ENCODE measurements at regions not wholly inside any gene's neighbourhood (a gene's known extent, or its start where the extent isn't known, plus 50 kb on each side); places are given as distances from the start of the nearest gene placed in this dataset.

DNA sequence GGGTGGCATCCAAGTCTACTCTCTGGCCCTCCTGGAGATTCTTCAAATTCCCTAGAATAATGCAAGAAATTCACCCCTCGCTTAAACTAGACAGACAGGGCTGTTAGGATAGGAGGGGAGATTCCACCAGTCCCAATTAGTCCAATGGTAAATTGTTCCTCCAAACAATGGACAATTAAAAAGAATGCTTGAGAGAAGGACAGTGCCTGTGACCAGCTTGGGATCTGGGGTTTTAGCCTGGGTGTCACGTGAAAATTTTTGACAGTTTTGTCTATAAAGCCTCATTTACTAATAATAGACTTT lies 177.7 kb upstream of the RAB4A start:
- no peak for DNase-seq (ENCODE audit: low read depth)

DNA sequence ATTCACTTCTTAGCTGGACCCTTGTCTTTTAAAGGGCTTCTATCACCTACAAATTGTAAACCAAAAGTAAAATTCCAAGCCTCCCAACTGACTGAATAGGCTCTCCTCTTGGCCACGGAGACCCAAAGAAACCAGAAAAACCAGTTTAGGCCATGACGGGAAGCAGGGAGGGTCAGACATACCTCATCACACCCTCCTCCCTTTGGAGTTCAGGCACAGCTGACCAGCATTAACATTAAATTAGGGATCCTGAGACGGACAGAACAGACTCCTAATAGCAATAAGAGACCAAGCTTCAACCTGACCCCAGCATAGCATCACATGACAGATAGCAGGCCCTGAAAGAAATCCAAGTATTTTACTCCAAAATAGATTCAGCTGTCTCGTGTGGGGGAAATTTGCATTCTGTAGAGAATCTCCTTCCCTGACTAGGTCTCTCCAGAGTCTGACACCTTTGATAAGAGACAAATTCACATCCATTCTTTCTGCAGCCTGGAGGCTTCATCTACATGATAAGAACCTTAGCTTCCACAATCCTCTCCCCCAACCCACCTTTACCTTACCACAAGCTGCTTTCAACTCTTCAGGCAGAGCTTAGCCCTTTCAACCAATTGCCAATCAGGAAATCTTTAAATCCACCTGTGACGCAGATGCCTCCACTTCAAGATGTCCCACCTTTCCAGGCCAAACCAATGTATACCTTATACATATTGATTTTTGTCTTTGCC lies 177.1 kb upstream of the RAB4A start:
- no peak for DNase-seq (ENCODE audit: low read depth)

DNA sequence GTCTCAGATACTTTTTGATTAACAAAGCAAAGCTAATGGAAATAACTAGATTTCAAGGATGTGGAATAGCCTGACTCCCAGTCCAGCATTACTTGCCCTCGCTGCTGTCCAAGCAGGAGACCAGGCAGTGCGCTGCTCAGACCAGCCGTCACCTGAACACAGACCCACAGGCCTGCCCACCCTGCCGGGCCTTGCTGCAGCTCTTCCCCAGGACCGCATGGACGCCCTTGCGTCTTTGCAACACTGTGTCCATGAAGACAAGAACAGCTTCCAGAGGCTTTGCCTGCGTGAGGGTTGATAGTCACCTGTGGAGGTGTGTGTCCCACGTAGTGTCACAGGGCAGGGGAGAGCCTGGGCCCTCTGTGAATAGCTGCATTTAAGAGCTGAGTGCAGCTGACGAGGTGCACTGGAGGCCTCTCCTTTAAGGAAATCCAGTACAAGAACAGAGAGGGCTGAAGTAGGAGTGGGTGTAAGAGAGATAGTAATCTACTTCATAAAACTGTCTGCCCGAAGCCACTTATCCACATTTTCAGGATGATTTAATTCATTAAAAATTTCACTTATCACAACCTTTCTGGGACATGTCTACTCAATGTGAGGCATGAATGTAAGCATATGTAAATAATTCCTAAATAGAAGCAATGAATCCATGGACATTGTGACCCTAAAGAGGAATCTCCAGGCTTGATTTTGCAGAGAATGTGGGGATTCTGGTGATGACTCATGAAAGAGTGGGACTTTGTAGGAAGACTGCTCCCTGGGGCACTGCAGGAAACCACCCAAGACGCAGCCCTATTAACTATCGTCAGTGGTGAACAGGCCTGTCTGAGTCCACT lies 176.2 kb upstream of the RAB4A start:
- DNase-seq (ENCODE audit: low read depth) = no peak

GRCh38 chr1:229095325-229095724 lies 175.6 kb upstream of the RAB4A start:
- no peak for DNase-seq (ENCODE audit: low read depth)

DNA sequence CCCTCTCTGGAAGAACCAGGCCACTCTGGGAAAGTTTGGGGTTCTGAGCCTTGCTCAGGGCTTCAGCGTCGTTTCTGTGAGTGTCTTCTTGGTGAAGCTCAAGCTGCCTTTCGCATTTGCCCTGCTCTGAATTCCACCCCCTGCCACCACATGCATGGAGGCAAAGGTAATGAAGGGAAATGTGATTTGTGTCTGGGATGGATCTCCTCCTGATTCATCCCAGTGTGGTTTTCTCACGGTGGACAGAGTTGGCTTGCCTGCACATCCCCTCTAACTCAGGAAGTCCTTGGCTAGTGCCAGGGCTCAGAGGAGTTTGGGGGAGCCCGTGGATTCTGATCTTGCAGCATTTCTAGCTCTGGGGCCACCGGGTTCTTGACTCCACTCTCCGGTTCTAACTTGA lies 173.6 kb upstream of the RAB4A start:
- DNase-seq (ENCODE audit: low read depth) = no peak

GRCh38 chr1:229098361-229098760 lies 172.6 kb upstream of the RAB4A start:
- no peak for DNase-seq (ENCODE audit: low read depth)

GRCh38 chr1:229098903-229099578 lies 171.9 kb upstream of the RAB4A start:
- no peak for DNase-seq (ENCODE audit: low read depth)

- DNase-seq (ENCODE audit: low read depth) = no peak
Measured at GRCh38 chr1:229101011-229101871, 169.7 kb upstream of the RAB4A start.

GRCh38 chr1:229102741-229103391 lies 168.0 kb upstream of the RAB4A start:
- DNase-seq (ENCODE audit: low read depth) = no peak

DNA sequence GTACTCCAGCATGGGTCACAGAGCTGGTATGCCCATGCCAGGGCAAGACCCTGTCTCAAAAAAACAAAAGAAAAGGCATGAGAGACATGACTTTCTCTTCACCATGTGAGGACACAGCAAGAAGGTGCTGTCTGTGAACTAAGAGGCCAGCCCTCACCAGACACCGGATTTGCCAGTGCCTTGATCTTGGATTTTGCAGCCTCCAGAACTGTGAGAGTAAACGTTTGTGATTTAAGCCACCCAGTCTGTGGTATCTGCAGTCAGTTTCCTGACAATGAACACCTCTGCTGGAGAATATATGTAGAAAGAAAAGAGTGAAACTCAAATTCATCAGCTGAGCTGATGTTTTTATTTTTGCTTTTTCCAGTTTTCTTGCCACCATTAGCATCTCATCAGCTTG lies 166.3 kb upstream of the RAB4A start:
- no peak for DNase-seq (ENCODE audit: low read depth)

DNA sequence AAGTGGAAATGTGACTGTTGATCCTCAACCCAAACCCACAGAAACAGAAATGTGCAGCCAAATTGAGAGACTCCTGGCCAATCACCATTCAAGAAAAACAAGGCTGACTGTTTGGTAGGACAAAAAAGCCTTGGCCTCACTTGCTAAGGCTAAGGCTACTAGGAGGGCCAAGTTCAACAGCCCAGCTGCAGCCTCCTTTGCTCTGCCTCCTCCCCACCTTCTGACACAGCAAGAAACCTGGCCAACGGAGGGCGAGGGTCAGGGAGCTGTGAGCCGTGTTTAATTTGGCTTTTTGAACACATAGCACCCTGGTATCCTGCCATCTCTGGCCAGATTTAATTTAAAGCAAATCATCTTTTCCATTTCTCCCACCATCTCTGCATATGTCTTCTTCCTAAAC lies 165.8 kb upstream of the RAB4A start:
- DNase-seq (ENCODE audit: low read depth) = no peak

DNA sequence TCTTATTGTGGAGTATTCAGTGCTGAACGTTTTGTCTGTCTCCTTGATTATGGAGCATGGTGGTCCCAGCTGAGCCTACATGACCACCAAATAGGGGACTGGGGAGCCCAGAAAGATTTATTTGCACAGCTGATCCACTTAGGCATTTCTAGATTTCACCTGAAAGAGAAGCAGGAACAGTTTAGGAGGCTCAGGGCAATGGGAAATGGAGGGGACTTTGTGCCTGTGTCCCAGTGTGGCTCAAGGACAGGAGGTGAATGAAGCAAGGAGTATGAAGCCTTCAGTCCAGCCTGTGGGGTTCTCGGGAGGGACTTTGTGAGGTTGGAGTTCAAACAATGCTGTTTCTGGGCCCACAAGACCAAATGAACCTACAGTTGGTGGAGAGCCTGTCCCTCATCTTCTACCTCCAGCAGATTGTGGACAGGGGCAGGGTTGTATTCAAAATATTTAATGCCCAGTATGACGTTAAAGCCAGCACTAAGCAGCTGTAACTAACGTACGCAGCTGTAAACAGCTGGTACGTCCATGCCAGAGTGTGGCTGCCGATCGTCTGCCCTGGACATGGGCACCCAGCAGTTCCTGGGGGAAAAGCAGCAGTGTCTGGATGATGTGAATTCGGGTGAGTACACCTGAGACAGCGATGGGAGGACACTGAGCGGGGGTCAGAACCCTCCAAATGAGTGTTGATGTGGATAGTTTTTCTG lies 164.9 kb upstream of the RAB4A start:
- no peak for DNase-seq (ENCODE audit: low read depth)

GRCh38 chr1:229106526-229107125 lies 164.3 kb upstream of the RAB4A start:
- no peak for DNase-seq (ENCODE audit: low read depth)

GRCh38 chr1:229107304-229107815 lies 163.6 kb upstream of the RAB4A start:
- DNase-seq (ENCODE audit: low read depth) = no peak

DNA sequence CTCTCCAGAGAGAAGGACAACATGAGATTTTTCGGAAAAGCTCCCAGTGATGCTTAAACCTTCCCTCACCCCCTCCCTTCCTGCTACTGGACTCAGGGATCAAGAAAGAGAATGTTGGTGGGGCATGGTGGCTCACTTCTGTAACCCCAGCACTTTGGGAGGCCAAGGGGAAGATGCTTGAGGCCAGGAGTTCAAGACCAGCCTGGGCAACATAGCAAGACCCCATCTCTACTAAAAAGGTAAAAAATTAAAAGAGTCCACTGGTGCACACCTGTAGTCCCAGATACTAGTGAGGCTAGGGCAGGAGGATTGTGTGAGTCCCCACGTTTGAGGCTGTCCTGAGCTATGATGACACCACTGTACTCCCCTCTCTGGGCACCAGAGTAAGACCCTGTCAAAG lies 162.9 kb upstream of the RAB4A start:
- no peak for DNase-seq (ENCODE audit: low read depth)

GRCh38 chr1:229108598-229109201 lies 162.2 kb upstream of the RAB4A start:
- no peak for DNase-seq (ENCODE audit: low read depth)

GRCh38 chr1:229109320-229109761 lies 161.6 kb upstream of the RAB4A start:
- DNase-seq (ENCODE audit: low read depth) = no peak

- DNase-seq (ENCODE audit: low read depth) = no peak
Measured at GRCh38 chr1:229110986-229111385, 159.9 kb upstream of the RAB4A start.

DNA sequence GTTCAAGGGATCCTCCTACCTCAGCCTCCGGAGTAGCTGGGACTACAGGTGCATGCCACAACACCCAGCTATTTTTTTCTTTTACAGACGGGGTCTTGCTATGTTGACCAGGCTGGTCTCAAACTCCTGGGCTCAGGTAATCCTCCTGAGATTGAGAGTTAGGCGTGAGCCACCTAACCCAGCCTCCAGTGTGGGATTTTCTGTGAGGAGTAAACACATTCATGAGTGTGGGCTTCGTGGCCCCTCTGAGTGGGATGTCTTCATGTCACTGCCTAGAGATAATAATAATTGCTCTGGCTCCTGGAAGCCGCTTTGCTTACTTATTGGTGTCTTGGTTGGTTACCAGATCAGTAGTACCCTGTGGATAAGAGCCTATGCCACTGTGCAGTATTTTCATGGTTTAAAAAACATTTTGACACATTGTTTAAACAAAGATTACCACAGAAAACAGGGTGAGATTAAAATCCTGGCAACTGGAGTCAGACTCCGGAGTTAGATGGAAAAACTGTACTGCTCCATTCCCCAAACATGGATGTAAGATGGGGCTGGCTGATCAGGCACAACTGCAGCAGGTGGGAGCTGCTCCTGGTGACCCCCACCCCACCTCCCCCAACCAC lies 159.1 kb upstream of the RAB4A start:
- no peak for DNase-seq (ENCODE audit: low read depth)
